Mucosa of descending colon (tissue), 3 donors: ENCODE measurements at regions not wholly inside any gene's neighbourhood (a gene's known extent, or its start where the extent isn't known, plus 50 kb on each side); places are given as distances from the start of the nearest gene placed in this dataset.

Experiments used
- ATAC-seq: fragments of 200-7000 bp; cut with Tn5 transposase; one replicate; pipeline ENCODE4 v1.9.1; 2020; ENCODE audit warnings: mild to moderate bottlenecking, moderate library complexity
- DNase-seq, 3 donors: peaks; one replicate each; pipeline ENCODE4 v3.0.0-alpha.2; 2020
- H3K36me3 ChIP-seq: fragments of 200-600 bp; one replicate; pipeline ENCODE4 v1.8.0; 2021; ENCODE audit warnings: low read depth, mild to moderate bottlenecking
- H3K4me1 ChIP-seq: fragments of 200-600 bp; one replicate; pipeline ENCODE4 v1.8.0; 2021; ENCODE audit warnings: low read depth, mild to moderate bottlenecking
- H3K4me3 ChIP-seq: fragments of 200-600 bp; one replicate; pipeline ENCODE4 v1.8.0; 2021; ENCODE audit warnings: mild to moderate bottlenecking
- H3K9me3 ChIP-seq: fragments of 200-600 bp; one replicate; pipeline ENCODE4 v1.8.0; 2021; ENCODE audit warnings: mild to moderate bottlenecking
- intact Hi-C, 2 donors: fragments of 100-400 bp; cut with DNase I in 1 of 2; cut with micrococcal nuclease in 1 of 2; formaldehyde crosslinking; loops; one replicate each; pipeline versions ENCODE4 v1.11.0 to v1.11.1; 2022; cut with DNase I, micrococcal nuclease
- TF ChIP-seq, protein P1 (sequence below): fragments of 200-600 bp; IDR thresholded peaks from one replicate; pipeline ENCODE4 v1.8.0; 2022; ENCODE audit warnings: antibody characterized with exemption, mild to moderate bottlenecking
- donor health status: DM: no; HTN: no; CAD: no; lungs with moderate emphysema.
- donor health status: DM: no; HTN: no; CAD: no.
- donor health status: DM: no; HTN: yes; CAD: no.

DNA sequence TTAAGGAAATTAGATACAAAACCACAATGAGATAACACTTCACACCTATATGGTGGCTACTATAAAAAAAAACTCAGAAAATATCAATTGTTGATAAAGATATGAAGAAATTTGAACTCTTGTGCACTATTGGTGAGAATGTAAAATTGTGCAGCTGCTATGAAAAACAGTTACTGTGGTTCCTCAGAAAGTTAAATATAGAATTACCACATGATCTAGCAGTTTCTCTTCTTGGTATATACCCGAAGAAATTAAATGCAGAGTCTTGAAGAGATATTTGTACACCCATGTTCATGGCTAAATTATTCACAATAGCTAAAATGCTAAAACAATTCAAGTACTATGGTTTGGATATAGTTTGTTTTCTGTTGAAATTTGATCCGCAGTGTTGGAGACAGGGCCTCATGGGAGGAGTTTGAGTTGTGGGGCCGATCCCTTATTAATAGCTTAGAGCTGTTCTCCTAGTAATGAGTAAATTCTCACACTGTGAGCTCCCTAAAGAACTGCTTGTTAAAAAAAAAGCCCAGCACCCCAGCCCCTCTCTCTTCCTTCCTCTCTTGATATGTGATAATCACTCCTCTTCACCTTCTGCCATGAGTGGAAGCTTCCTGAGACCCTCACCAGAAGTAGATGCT is 1412.1 kb downstream of the PLA2G4A start:
- DNase-seq = no peak
- H3K4me3 ChIP-seq = no peak overlapping the region
- intact Hi-C loops = no loop called here
- H3K9me3 ChIP-seq = peaks cover 5% of the 10 kb centered on the region
- TF ChIP-seq, protein P1, sequence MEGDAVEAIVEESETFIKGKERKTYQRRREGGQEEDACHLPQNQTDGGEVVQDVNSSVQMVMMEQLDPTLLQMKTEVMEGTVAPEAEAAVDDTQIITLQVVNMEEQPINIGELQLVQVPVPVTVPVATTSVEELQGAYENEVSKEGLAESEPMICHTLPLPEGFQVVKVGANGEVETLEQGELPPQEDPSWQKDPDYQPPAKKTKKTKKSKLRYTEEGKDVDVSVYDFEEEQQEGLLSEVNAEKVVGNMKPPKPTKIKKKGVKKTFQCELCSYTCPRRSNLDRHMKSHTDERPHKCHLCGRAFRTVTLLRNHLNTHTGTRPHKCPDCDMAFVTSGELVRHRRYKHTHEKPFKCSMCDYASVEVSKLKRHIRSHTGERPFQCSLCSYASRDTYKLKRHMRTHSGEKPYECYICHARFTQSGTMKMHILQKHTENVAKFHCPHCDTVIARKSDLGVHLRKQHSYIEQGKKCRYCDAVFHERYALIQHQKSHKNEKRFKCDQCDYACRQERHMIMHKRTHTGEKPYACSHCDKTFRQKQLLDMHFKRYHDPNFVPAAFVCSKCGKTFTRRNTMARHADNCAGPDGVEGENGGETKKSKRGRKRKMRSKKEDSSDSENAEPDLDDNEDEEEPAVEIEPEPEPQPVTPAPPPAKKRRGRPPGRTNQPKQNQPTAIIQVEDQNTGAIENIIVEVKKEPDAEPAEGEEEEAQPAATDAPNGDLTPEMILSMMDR = no peak
- no peak for ATAC-seq
- no peaks in the 10 kb centered on the region for H3K36me3 ChIP-seq
- no peaks in the 10 kb centered on the region for H3K4me1 ChIP-seq

DNA sequence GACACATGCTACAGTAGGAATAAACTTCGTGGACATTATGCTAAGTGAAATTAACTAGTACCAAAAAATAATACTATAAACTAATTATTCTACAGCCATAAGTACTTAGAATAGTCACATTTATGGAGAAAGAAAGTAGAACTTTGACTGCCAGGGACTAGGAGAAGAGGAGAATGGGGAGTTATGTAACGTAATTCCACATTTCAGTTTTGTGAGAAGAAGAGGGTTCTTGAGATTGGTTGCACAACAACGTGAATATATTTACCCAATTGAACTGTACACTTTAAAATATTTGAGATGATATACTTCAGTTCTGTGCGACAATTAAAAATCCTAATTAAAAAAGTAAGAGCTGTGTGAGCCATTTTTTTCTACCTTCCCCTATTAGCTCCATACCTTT is 1412.9 kb downstream of the PLA2G4A start:
- no peak for DNase-seq
- Histone ChIP-seq H3K4me1 (no peaks in the 10 kb centered on the region), H3K4me3 (no peak overlapping the region), H3K36me3 (no peaks in the 10 kb centered on the region), H3K9me3 (no peaks in the 10 kb centered on the region)
- TF ChIP-seq, protein P1 = no peak
- no peak for ATAC-seq
- intact Hi-C loops = no loop called here

DNA sequence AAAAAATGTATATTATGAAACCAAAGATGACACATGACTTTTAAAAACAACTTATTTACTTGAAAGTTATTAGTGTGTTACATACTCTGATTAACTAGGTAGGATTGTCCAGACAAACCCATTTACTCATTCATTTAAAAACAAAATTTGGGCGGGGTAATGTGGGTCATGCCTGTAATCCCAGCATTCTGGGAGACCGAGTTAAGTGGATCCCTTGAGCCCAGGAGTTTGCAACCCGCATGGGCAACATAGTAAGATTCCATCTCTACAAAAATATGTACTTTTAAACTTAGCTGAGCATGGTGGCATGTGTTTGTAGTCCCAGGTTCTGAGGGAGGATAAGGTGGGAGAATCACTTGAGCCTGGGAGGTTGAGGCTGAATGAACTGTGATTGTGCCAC is 1414.7 kb downstream of the PLA2G4A start:
- DNase-seq (no peak), ATAC-seq (no peak)
- TF ChIP-seq, protein P1 = no peak
- Histone ChIP-seq H3K9me3 (no peaks in the 10 kb centered on the region), H3K4me1 (no peaks in the 10 kb centered on the region), H3K36me3 (no peaks in the 10 kb centered on the region), H3K4me3 (no peak overlapping the region)
- intact Hi-C loops = no loop called here

DNA sequence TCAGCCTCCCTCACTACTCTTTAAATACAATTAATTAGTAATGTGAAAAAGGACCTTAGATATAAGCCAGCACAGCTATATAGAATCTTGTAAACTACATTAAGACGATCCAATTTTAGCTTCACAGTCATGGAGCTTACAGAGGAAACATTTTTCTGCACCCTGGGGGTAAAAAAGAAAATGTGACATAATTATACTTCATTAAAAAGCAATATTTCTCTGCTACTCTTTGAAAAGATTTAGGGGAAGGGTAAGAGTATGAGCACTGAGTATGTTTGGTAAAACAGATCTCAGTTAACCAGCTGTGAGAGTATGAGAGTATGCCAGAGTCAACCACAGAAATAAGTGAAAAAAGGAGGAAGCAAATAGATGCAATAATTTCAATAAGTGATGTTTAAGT is 1415.9 kb downstream of the PLA2G4A start:
- TF ChIP-seq, protein P1 = no peak

DNA sequence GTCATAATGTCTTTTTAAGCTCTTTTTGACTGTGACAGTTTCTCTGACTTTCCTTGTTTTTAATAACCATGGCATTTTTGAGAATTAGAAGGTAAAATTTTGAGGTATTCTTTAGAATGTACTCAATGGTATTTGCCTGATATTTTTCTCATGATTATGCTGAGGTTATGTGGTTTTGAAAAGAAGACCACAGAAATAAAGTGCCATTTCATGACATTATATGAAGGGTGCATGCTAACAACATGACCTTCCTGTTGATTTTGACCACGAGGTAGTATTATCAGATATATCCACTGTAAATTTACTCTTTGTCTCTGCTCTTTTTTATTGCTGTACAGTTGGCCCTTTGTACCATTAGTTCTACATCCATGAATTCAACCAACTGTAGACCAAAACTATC is 1418.5 kb downstream of the PLA2G4A start:
- Histone ChIP-seq H3K4me3 (no peak overlapping the region), H3K9me3 (peaks cover 4% of the 10 kb centered on the region), H3K4me1 (no peaks in the 10 kb centered on the region), H3K36me3 (no peaks in the 10 kb centered on the region)
- intact Hi-C loops = no loop called here
- DNase-seq (no peak), ATAC-seq (no peak)
- TF ChIP-seq, protein P1 = no peak

More for the DNA sequence above, 1415.9 kb downstream of the PLA2G4A start:
- no peak for ATAC-seq
- Histone ChIP-seq H3K4me1 (no peaks in the 10 kb centered on the region), H3K4me3 (no peak overlapping the region), H3K9me3 (no peaks in the 10 kb centered on the region), H3K36me3 (no peaks in the 10 kb centered on the region)
- no peak for DNase-seq
- intact Hi-C loops = no loop called here

DNA sequence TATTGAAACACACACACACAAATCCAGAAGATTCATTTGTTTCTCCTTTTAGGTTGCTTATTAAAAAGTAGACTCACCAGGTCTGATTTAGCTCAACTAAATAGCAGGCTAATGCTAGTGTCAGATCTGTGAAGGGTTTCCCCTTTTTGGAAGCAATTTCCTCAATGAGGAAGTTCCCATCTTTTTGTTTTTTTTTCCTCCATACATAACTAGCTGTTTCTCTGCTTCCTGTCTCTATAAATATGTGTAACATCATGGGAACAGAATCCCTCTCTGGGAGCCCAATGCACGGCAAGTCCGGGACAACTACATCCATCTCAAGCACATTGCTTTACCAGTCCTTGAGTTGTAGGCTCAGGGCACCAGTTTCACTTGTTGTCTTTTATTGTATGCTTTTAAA is 1421.1 kb downstream of the PLA2G4A start:
- intact Hi-C loops = no loop called here
- H3K36me3 ChIP-seq = no peaks in the 10 kb centered on the region
- peaks cover 4% of the 10 kb centered on the region for H3K9me3 ChIP-seq
- H3K4me3 ChIP-seq = no peak overlapping the region
- no peaks in the 10 kb centered on the region for H3K4me1 ChIP-seq
- TF ChIP-seq, protein P1 = no peak
- ATAC-seq = no peak
- DNase-seq = no peak
